Heart left ventricle (tissue), 13 donors: ENCODE measurements at regions not wholly inside any gene's neighbourhood (a gene's known extent, or its start where the extent isn't known, plus 50 kb on each side); places are given as distances from the start of the nearest gene placed in this dataset.
A peak's percentile ranks its signal among the peaks of the same experiment; 100 is the strongest.

Experiments
- CTCF ChIP-seq, 12 donors: fragments of 200-600 bp; sonication (generic) in 4 of 12; IDR thresholded peaks; one replicate each; pipeline versions ENCODE4 v1.5.0 to v1.8.0; 2018 to 2022; ENCODE audit warnings: antibody characterized with exemption in 12 of 12, mild to moderate bottlenecking in 5 of 12
- POLR2A ChIP-seq, 2 donors: fragments of 450-650 bp; IDR thresholded peaks; one replicate each; pipeline ENCODE4 v1.6.1; 2017; ENCODE audit warnings: antibody characterized with exemption in 2 of 2, mild to moderate bottlenecking in 2 of 2, moderate library complexity in 2 of 2
- donor health status: ischemic (EF 13 %, LVEDD 7.1; RV severe dilation, severe dysfunction).
- donor health status: DM: no; HTN: yes; CAD: no.
- donor health status: DM: no; HTN: no; CAD: no.
- donor health status: ischemic (EF 25% LVEDD 6.9; RV normal size, moderate dysfunction).
- donor health status: ischemic (EF 25% LVEDD 5.7; RV mildly dilated, moderate dysfunction).
- donor health status: ischemic (EF 35%, LVEDD 5.7; RV mildly dilated, moderate dysfunction).
- donor health status: nonischemic (EF 11% LVEDD 7.7; RV severe dilation, severe dysfunction).
- donor health status: DM: yes; HTN: yes; CAD: no.
- donor health status: PGD.
- donor health status: ischemic (EF 29% LVEDD 5.4; RV normal size, mild dysfunction).
- donor health status: nonischemic (EF 23%, LVEDD 6.1; RV moderate dilation, normal function).

- TF ChIP-seq CTCF (IDR thresholded peaks at IDR 0.05): peak in 10 of 12 donors; percentile 5 to 40 (median 22)
- TF ChIP-seq POLR2A (IDR thresholded peaks at IDR 0.05): no peak
Measured at GRCh38 chr20:60206259-60206658, 248.0 kb downstream of the CDH26 start.
